ENCODE measurements at regions not wholly inside any gene's neighbourhood (a gene's known extent, or its start where the extent isn't known, plus 50 kb on each side); places are given as distances from the start of the nearest gene placed in this dataset.

DNA sequence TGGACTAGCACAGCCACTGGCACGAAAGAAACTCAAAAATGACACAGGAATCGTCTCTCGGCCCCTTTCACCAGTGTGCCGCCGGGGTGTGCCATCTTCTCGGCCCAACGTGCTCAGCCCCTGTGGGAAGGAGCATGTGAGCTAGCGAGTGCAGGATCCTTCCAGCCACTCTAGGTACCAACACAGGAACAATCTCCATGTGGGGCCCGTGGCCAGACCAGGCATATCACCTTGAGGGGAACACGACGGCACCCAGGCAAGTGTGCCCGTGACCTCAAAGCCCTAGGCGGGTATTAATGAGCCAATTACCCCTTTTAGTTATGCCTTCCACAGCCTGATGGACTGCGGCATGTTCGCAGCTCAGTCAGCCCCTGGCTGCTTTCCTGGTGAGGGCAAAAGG lies 231.5 kb downstream of the FAT4 start:
- TF ChIP-seq POLR2A (IDR thresholded peaks at IDR 0.05), result no peak
- TF ChIP-seq EP300 (IDR thresholded peaks at IDR 0.05), result no peak
